ENCODE measurements at regions not wholly inside any gene's neighbourhood (a gene's known extent, or its start where the extent isn't known, plus 50 kb on each side); places are given as distances from the start of the nearest gene placed in this dataset.

DNA sequence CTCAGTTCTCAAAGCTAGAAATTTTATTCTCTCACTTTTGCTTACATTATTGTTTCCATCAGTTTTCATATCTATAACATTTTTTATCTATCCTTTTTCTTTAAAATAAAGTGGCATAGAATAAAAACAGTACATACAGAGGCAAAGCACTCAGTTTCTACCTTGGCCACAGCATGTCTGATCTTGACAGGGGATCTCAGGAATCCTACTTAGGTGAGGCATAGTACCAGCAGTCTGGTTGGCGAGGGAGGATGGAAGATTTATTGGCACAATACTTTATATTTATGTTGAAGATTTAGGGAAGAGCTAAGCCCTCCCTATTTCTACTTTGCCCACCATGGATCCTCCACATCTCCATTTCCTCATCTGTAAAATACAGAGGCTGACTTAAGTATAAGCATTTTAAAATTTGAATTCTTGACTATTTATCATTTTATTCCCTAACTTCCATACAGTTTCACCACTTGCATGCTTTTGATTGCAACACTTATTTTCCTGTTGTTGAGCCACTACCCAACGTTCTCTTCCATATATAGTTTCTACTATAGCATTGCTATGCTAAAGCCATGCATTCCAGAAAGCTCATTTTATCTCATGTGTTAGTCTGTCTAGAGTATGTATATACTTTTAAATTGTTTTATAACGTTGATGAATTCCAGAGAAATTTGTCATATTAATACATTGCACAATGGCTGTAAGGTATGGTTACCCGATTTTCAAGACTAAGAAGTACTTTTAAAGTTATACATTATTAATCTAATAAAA, 506.7 kb downstream of the KCTD12 start:
- Histone ChIP-seq H3K27me3 (ENCODE audit: control insufficient read depth in 1 of 2, insufficient read depth in 2 of 2, low read length in 2 of 2) (no peaks in the 10 kb centered on the region), H3K9me3 (ENCODE audit: control insufficient read depth in 1 of 2, insufficient read depth in 1 of 2, low read length in 2 of 2) (no peaks in the 10 kb centered on the region), H3K4me1 (ENCODE audit: insufficient read depth, low read length) (no peaks in the 10 kb centered on the region), H3K27ac (ENCODE audit: low read depth in 1 of 2, low read length in 2 of 2) (no peak overlapping the region), H3K36me3 (ENCODE audit: insufficient read depth, low read length) (no peaks in the 10 kb centered on the region), H3K4me3 (ENCODE audit: low read length) (no peak overlapping the region)
- TF ChIP-seq, protein P1, sequence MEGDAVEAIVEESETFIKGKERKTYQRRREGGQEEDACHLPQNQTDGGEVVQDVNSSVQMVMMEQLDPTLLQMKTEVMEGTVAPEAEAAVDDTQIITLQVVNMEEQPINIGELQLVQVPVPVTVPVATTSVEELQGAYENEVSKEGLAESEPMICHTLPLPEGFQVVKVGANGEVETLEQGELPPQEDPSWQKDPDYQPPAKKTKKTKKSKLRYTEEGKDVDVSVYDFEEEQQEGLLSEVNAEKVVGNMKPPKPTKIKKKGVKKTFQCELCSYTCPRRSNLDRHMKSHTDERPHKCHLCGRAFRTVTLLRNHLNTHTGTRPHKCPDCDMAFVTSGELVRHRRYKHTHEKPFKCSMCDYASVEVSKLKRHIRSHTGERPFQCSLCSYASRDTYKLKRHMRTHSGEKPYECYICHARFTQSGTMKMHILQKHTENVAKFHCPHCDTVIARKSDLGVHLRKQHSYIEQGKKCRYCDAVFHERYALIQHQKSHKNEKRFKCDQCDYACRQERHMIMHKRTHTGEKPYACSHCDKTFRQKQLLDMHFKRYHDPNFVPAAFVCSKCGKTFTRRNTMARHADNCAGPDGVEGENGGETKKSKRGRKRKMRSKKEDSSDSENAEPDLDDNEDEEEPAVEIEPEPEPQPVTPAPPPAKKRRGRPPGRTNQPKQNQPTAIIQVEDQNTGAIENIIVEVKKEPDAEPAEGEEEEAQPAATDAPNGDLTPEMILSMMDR (IDR thresholded peaks at IDR 0.05), result no peak
- intact Hi-C loops (cut with DNase I, micrococcal nuclease), result no loop called here
- H3K9me3 Mint-ChIP-seq, result no peaks in the 10 kb centered on the region
- no peaks in the 10 kb centered on the region for H3K4me1 Mint-ChIP-seq (ENCODE audit: low read depth)
- no peak overlapping the region for H3K27ac Mint-ChIP-seq
- H3K36me3 Mint-ChIP-seq (ENCODE audit: low read depth), result no peaks in the 10 kb centered on the region
- ATAC-seq (ENCODE audit: poor library complexity), result no peak
- POLR2A ChIA-PET, result no interaction called here
- no peak for DNase-seq
- no peaks in the 10 kb centered on the region for H3K27me3 Mint-ChIP-seq
- CTCF ChIA-PET, result no interaction called here
- H3K4me3 Mint-ChIP-seq, result no peak overlapping the region

DNA sequence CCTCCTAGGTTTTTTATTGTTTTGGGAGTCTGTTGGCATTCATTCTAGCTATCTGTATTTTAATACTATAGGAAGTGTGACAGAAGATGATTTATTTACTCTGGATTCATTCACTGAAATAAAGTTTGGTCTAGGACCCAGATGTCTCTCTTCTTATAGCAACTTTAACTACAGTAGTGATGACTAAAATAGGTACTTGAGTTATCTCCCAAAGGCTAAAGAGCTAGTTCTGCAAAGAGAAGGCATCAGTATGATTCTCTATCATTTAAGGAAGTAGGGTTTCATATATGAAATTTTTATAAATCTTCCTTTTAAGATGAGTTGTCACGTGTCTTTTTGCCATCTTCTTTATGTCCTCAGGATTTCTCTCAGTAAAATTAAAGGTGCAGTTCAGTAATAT, 507.4 kb downstream of the KCTD12 start:
- Mint-ChIP-seq H3K36me3 (ENCODE audit: low read depth) (no peaks in the 10 kb centered on the region), H3K27ac (no peak overlapping the region), H3K27me3 (no peaks in the 10 kb centered on the region), H3K4me1 (ENCODE audit: low read depth) (no peaks in the 10 kb centered on the region), H3K4me3 (no peak overlapping the region), H3K9me3 (no peaks in the 10 kb centered on the region)
- Histone ChIP-seq H3K4me3 (ENCODE audit: low read length) (no peak overlapping the region), H3K27me3 (ENCODE audit: control insufficient read depth in 1 of 2, insufficient read depth in 2 of 2, low read length in 2 of 2) (no peaks in the 10 kb centered on the region), H3K36me3 (ENCODE audit: insufficient read depth, low read length) (no peaks in the 10 kb centered on the region), H3K9me3 (ENCODE audit: control insufficient read depth in 1 of 2, insufficient read depth in 1 of 2, low read length in 2 of 2) (no peaks in the 10 kb centered on the region), H3K27ac (ENCODE audit: low read depth in 1 of 2, low read length in 2 of 2) (no peak overlapping the region), H3K4me1 (ENCODE audit: insufficient read depth, low read length) (no peaks in the 10 kb centered on the region)
- ATAC-seq (ENCODE audit: poor library complexity), result no peak
- CTCF ChIA-PET, result no interaction called here
- intact Hi-C loops (cut with DNase I, micrococcal nuclease), result no loop called here
- TF ChIP-seq, protein P1 (IDR thresholded peaks at IDR 0.05), result no peak
- DNase-seq, result no peak
- POLR2A ChIA-PET, result no interaction called here

DNA sequence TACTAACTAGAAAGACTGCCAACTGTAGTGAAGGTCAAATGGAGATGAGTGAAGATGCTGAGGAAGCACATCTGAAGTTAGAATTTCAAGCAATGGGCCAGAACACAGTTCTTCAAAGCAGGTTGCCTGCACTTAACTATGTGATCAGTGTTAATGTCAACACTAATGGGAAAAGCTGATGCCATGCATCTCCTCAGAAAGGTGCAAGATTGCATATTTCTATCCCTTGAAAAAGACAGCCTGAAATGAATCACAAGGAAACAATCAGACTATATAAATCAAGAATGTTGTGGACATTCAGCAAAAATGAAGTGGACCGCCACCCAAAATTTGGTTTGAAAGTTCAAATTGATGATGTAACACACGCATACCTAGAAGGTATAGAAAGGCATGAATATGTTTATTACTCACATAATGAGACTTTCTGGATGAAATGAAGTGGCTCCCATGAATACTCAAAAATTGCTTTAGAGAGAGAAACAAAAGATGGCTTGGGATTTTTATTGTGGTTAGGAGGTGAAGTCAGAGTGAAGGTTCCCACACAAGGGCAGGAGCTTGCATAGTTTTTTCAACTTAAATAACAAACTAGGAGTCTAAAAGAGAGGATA, 522.4 kb downstream of the KCTD12 start:
- Histone ChIP-seq H3K4me3 (ENCODE audit: low read length) (no peak overlapping the region), H3K36me3 (ENCODE audit: insufficient read depth, low read length) (no peaks in the 10 kb centered on the region), H3K27ac (ENCODE audit: low read depth in 1 of 2, low read length in 2 of 2) (no peak overlapping the region), H3K4me1 (ENCODE audit: insufficient read depth, low read length) (no peaks in the 10 kb centered on the region), H3K9me3 (ENCODE audit: control insufficient read depth in 1 of 2, insufficient read depth in 1 of 2, low read length in 2 of 2) (no peaks in the 10 kb centered on the region), H3K27me3 (ENCODE audit: control insufficient read depth in 1 of 2, insufficient read depth in 2 of 2, low read length in 2 of 2) (no peaks in the 10 kb centered on the region)
- ChIA-PET CTCF (no interaction called here), POLR2A (no interaction called here)
- intact Hi-C loops (cut with DNase I, micrococcal nuclease), result no loop called here
- TF ChIP-seq, protein P1 (IDR thresholded peaks at IDR 0.05), result no peak
- no peak for ATAC-seq (ENCODE audit: poor library complexity)
- Mint-ChIP-seq H3K27me3 (no peaks in the 10 kb centered on the region), H3K4me3 (no peak overlapping the region), H3K9me3 (no peaks in the 10 kb centered on the region), H3K4me1 (ENCODE audit: low read depth) (no peaks in the 10 kb centered on the region), H3K27ac (no peak overlapping the region), H3K36me3 (ENCODE audit: low read depth) (no peaks in the 10 kb centered on the region)
- no peak for DNase-seq
